ENCODE measurements at regions not wholly inside any gene's neighbourhood (a gene's known extent, or its start where the extent isn't known, plus 50 kb on each side); places are given as distances from the start of the nearest gene placed in this dataset.

GRCh38 chr2:226489775-226490541, 309.7 kb downstream of the IRS1 start:
- no peak overlapping the region for H3K4me3 ChIP-seq (ENCODE audit: low read depth, low read length)
- TF ChIP-seq CTCF (IDR thresholded peaks at IDR 0.05; ENCODE audit: low read depth, low read length) = no peak
- in situ Hi-C loops (cut with HindIII; ENCODE audit: low sequenced_read_pairs) = no loop called here
- DNase-seq (ENCODE audit: low read depth, low spot score) = peak; percentile 77

GRCh38 chr2:226488034-226488433, 311.6 kb downstream of the IRS1 start:
- in situ Hi-C loops (cut with HindIII; ENCODE audit: low sequenced_read_pairs) = no loop called here
- no peak overlapping the region for H3K4me3 ChIP-seq (ENCODE audit: low read depth, low read length)
- no peak for TF ChIP-seq CTCF (IDR thresholded peaks at IDR 0.05; ENCODE audit: low read depth, low read length)
- DNase-seq (ENCODE audit: low read depth, low spot score) = no peak

- H3K4me3 ChIP-seq (ENCODE audit: low read depth, low read length) = no peak overlapping the region
- in situ Hi-C loops (cut with HindIII; ENCODE audit: low sequenced_read_pairs) = no loop called here
- TF ChIP-seq CTCF (IDR thresholded peaks at IDR 0.05; ENCODE audit: low read depth, low read length) = no peak
These were observed 312.0 kb downstream of the IRS1 start for GRCh38 chr2:226487573-226487972.

GRCh38 chr2:226483745-226484619, 315.6 kb downstream of the IRS1 start:
- no peak for TF ChIP-seq CTCF (IDR thresholded peaks at IDR 0.05; ENCODE audit: low read depth, low read length)
- in situ Hi-C loops (cut with HindIII; ENCODE audit: low sequenced_read_pairs) = no loop called here
- DNase-seq (ENCODE audit: low read depth, low spot score) = peak; percentile 63
- no peak overlapping the region for H3K4me3 ChIP-seq (ENCODE audit: low read depth, low read length)

More at GRCh38 chr2:226487573-226487972, 312.0 kb downstream of the IRS1 start:
- no peak for DNase-seq (ENCODE audit: low read depth, low spot score)

- in situ Hi-C loops (cut with HindIII; ENCODE audit: low sequenced_read_pairs) = no loop called here
- DNase-seq (ENCODE audit: low read depth, low spot score) = peak; percentile 29
- no peak for TF ChIP-seq CTCF (IDR thresholded peaks at IDR 0.05; ENCODE audit: low read depth, low read length)
- H3K4me3 ChIP-seq (ENCODE audit: low read depth, low read length) = no peak overlapping the region
These were observed 316.5 kb downstream of the IRS1 start for GRCh38 chr2:226483143-226483542.

GRCh38 chr2:226478109-226478809, 321.4 kb downstream of the IRS1 start:
- in situ Hi-C loops (cut with HindIII; ENCODE audit: low sequenced_read_pairs) = no loop called here
- DNase-seq (ENCODE audit: low read depth, low spot score) = peak; percentile 96
- H3K4me3 ChIP-seq (ENCODE audit: low read depth, low read length) = no peak overlapping the region
- no peak for TF ChIP-seq CTCF (IDR thresholded peaks at IDR 0.05; ENCODE audit: low read depth, low read length)
